Upper lobe of right lung (tissue), 1 donor: ENCODE measurements at regions not wholly inside any gene's neighbourhood (a gene's known extent, or its start where the extent isn't known, plus 50 kb on each side); places are given as distances from the start of the nearest gene placed in this dataset.

Experiments used
- ATAC-seq: fragments of 200-7000 bp; cut with Tn5 transposase; one replicate; pipeline ENCODE4 v1.9.1; 2020; ENCODE audit warnings: mild to moderate bottlenecking, moderate library complexity
- DNase-seq: peaks from one replicate; pipeline ENCODE4 v3.0.0-alpha.2; 2020
- H3K27ac ChIP-seq: fragments of 200-600 bp; one replicate; pipeline ENCODE4 v1.8.0; 2022
- H3K27me3 ChIP-seq: fragments of 200-600 bp; one replicate; pipeline ENCODE4 v1.8.0; 2022; ENCODE audit warnings: mild to moderate bottlenecking
- H3K36me3 ChIP-seq: fragments of 200-600 bp; one replicate; pipeline ENCODE4 v1.8.0; 2022
- H3K4me1 ChIP-seq: fragments of 200-600 bp; one replicate; pipeline ENCODE4 v1.8.0; 2022
- H3K4me3 ChIP-seq: fragments of 200-600 bp; one replicate; pipeline ENCODE4 v1.8.0; 2022; ENCODE audit warnings: mild to moderate bottlenecking
- H3K9me3 ChIP-seq: fragments of 200-600 bp; one replicate; pipeline ENCODE4 v1.8.0; 2022
- CTCF ChIP-seq: fragments of 200-600 bp; IDR thresholded peaks from one replicate; pipeline ENCODE4 v1.8.0; 2022; ENCODE audit warnings: antibody characterized with exemption
- intact Hi-C: fragments of 100-400 bp; cut with DNase I; formaldehyde crosslinking; loops from one replicate; pipeline ENCODE4 v1.11.0; 2022
- donor health status: DM: no; HTN: yes; CAD: no; lungs with severe emphysema.

GRCh38 chr17:79154951-79155585 lies 80.4 kb downstream of the ENGASE start:
- H3K36me3 ChIP-seq, result no peaks in the 10 kb centered on the region
- peak; percentile 71 for DNase-seq
- no peak overlapping the region for H3K4me3 ChIP-seq
- H3K4me1 ChIP-seq, result no peaks in the 10 kb centered on the region
- TF ChIP-seq CTCF, result no peak
- intact Hi-C loops, result no loop called here
- ATAC-seq, result peak; percentile 3
- H3K27me3 ChIP-seq, result peaks cover 18% of the 10 kb centered on the region
- no peaks in the 10 kb centered on the region for H3K9me3 ChIP-seq
- no peak overlapping the region for H3K27ac ChIP-seq

- peak; percentile 73 for DNase-seq
- no peak for TF ChIP-seq CTCF
- Histone ChIP-seq H3K36me3 (no peaks in the 10 kb centered on the region), H3K9me3 (no peaks in the 10 kb centered on the region), H3K27ac (no peak overlapping the region), H3K27me3 (peaks cover 19% of the 10 kb centered on the region), H3K4me1 (no peaks in the 10 kb centered on the region), H3K4me3 (no peak overlapping the region)
- intact Hi-C loops, result no loop called here
- peak; percentile 32 for ATAC-seq
Observed at GRCh38 chr17:79154446-79154845, 79.8 kb downstream of the ENGASE start.

GRCh38 chr17:79153367-79154130 lies 78.9 kb downstream of the ENGASE start:
- Histone ChIP-seq H3K9me3 (no peaks in the 10 kb centered on the region), H3K4me3 (no peak overlapping the region), H3K36me3 (no peaks in the 10 kb centered on the region), H3K4me1 (no peaks in the 10 kb centered on the region), H3K27me3 (peaks cover 12% of the 10 kb centered on the region), H3K27ac (no peak overlapping the region)
- ATAC-seq, result no peak
- intact Hi-C loops, result no loop called here
- DNase-seq, result no peak
- no peak for TF ChIP-seq CTCF

GRCh38 chr17:79152636-79153035 lies 78.0 kb downstream of the ENGASE start:
- Histone ChIP-seq H3K4me1 (no peaks in the 10 kb centered on the region), H3K27ac (no peak overlapping the region), H3K9me3 (no peaks in the 10 kb centered on the region), H3K4me3 (no peak overlapping the region), H3K36me3 (no peaks in the 10 kb centered on the region), H3K27me3 (peaks cover 7% of the 10 kb centered on the region)
- DNase-seq (no peak), ATAC-seq (no peak)
- intact Hi-C loops, result no loop called here
- TF ChIP-seq CTCF, result no peak

GRCh38 chr17:79152110-79152509 lies 77.5 kb downstream of the ENGASE start:
- Histone ChIP-seq H3K9me3 (no peaks in the 10 kb centered on the region), H3K36me3 (no peaks in the 10 kb centered on the region), H3K4me3 (no peak overlapping the region), H3K27me3 (peaks cover 7% of the 10 kb centered on the region), H3K4me1 (no peaks in the 10 kb centered on the region), H3K27ac (no peak overlapping the region)
- ATAC-seq (no peak), DNase-seq (no peak)
- no peak for TF ChIP-seq CTCF
- intact Hi-C loops, result no loop called here
